HCT116 (cell line): ENCODE measurements at regions not wholly inside any gene's neighbourhood (a gene's known extent, or its start where the extent isn't known, plus 50 kb on each side); places are given as distances from the start of the nearest gene placed in this dataset.
"Not testable (repeated sequence)": the region's sequence is repeated elsewhere in the genome, so short reads cannot be mapped to it uniquely, and the experiment has no call there.

ENCODE experiments used
- ATF3 ChIP-seq: IDR thresholded peaks from 2 replicates; pipeline ENCODE4 v1.6.1; 2012
- CTCF ChIP-seq, 3 experiments: fragments of 200-600 bp in 1 of 3; sonication (generic) in 1 of 3; IDR thresholded peaks in 2 of 3; conservative IDR thresholded peaks in 1 of 3; 2 replicates each; pipeline ENCODE4 v1.5.1; 2012 to 2017; ENCODE audit warnings: low read depth in 2 of 3, low read length in 2 of 3, antibody characterized with exemption in 1 of 3, borderline replicate concordance in 1 of 3, control low read depth in 1 of 3, mild to moderate bottlenecking in 1 of 3, mixed read lengths in 1 of 3, mixed run types in 1 of 3, moderate library complexity in 1 of 3; ENCODE audit not compliant: insufficient read depth in 1 of 3
- POLR2A ChIP-seq: IDR thresholded peaks from 2 replicates; pipeline ENCODE4 v1.7.0; 2011; ENCODE audit warnings: borderline replicate concordance; ENCODE audit not compliant: insufficient read depth, insufficient read length; ENCODE audit errors: extremely low read depth

- not testable (repeated sequence) for TF ChIP-seq ATF3; CTCF (IDR thresholded peaks at IDR 0.05 in 2 of 3, conservative IDR thresholded peaks at IDR 0.05 in 1 of 3; ENCODE audit: borderline replicate concordance in 1 of 3, insufficient read depth in 1 of 3, low read depth in 2 of 3, low read length in 2 of 3); POLR2A
Observed at GRCh38 chr17:71813861-71814260, 307.0 kb upstream of the SOX9 start.
